ENCODE measurements at regions not wholly inside any gene's neighbourhood (a gene's known extent, or its start where the extent isn't known, plus 50 kb on each side); places are given as distances from the start of the nearest gene placed in this dataset.

DNA sequence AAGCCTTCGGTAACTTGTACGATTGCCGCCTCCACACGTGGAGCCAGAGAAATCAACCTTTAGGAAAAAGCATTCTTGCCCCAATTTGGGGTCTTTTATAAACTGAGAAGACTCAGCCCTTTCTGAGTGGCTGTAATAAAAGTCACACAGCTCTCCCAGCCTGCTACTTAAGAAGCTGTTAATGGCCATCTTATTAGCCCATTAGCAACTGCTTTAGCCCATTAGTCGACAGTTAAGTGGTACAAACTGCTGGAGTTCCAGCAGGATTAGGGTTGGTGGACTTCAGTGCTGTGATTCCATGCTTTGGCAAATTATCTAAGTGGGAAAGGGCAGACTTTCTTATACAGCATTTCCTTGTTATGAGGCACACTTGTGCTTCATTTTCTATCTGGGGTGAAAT, 461.3 kb downstream of the RPS6KC1 start:
- TF ChIP-seq TAF1 (IDR thresholded peaks at IDR 0.05; ENCODE audit: low read depth), result no peak
- no peak for TF ChIP-seq USF1 (IDR thresholded peaks at IDR 0.05)
- TF ChIP-seq CREB1 (IDR thresholded peaks at IDR 0.05; ENCODE audit: low read depth), result no peak
- no peak for TF ChIP-seq RAD21 (IDR thresholded peaks at IDR 0.05; ENCODE audit: low read depth)

Measured in Ishikawa (cell line).